ENCODE measurements at regions not wholly inside any gene's neighbourhood (a gene's known extent, or its start where the extent isn't known, plus 50 kb on each side); places are given as distances from the start of the nearest gene placed in this dataset.
"Not testable (repeated sequence)": the region's sequence is repeated elsewhere in the genome, so short reads cannot be mapped to it uniquely, and the experiment has no call there.

GRCh38 chr2:192953116-192953515 lies 758.4 kb upstream of the TMEFF2 start:
- no peak for TF ChIP-seq CTCF (IDR thresholded peaks at IDR 0.05; ENCODE audit: unreplicated experiment in 3 of 3)
- H3K27ac Mint-ChIP-seq: no peak overlapping the region

GRCh38 chr2:192952245-192952644 lies 757.5 kb upstream of the TMEFF2 start:
- Mint-ChIP-seq H3K27me3 (ENCODE audit: low read depth) (no peaks in the 10 kb centered on the region), H3K4me1 (no peaks in the 10 kb centered on the region), H3K4me3 (no peak overlapping the region), H3K27ac (no peak overlapping the region), H3K9me3 (no peaks in the 10 kb centered on the region), H3K36me3 (ENCODE audit: low read depth) (no peaks in the 10 kb centered on the region)
- no peak for TF ChIP-seq CTCF (IDR thresholded peaks at IDR 0.05; ENCODE audit: unreplicated experiment in 3 of 3)

More at GRCh38 chr2:192953116-192953515, 758.4 kb upstream of the TMEFF2 start:
- Mint-ChIP-seq H3K4me1 (no peaks in the 10 kb centered on the region), H3K36me3 (ENCODE audit: low read depth) (no peaks in the 10 kb centered on the region), H3K9me3 (peaks cover 2% of the 10 kb centered on the region), H3K4me3 (no peak overlapping the region), H3K27me3 (ENCODE audit: low read depth) (peaks cover 3% of the 10 kb centered on the region)

- Mint-ChIP-seq H3K4me3 (no peak overlapping the region), H3K27me3 (ENCODE audit: low read depth) (no peaks in the 10 kb centered on the region), H3K9me3 (no peaks in the 10 kb centered on the region), H3K36me3 (ENCODE audit: low read depth) (no peaks in the 10 kb centered on the region), H3K27ac (no peak overlapping the region), H3K4me1 (no peaks in the 10 kb centered on the region)
- TF ChIP-seq CTCF (IDR thresholded peaks at IDR 0.05; ENCODE audit: unreplicated experiment in 3 of 3): no peak
Measured at GRCh38 chr2:192948316-192948715, 753.6 kb upstream of the TMEFF2 start.

- no peaks in the 10 kb centered on the region for H3K36me3 Mint-ChIP-seq (ENCODE audit: low read depth)
- no peaks in the 10 kb centered on the region for H3K4me1 Mint-ChIP-seq
- H3K27me3 Mint-ChIP-seq (ENCODE audit: low read depth): no peaks in the 10 kb centered on the region
- H3K4me3 Mint-ChIP-seq: no peak overlapping the region
- no peak for TF ChIP-seq CTCF (IDR thresholded peaks at IDR 0.05; ENCODE audit: unreplicated experiment in 3 of 3)
- peaks cover 6% of the 10 kb centered on the region for H3K9me3 Mint-ChIP-seq
- no peak overlapping the region for H3K27ac Mint-ChIP-seq
Measured at GRCh38 chr2:192947352-192947751, 752.6 kb upstream of the TMEFF2 start.

- no peak for TF ChIP-seq CTCF (IDR thresholded peaks at IDR 0.05; ENCODE audit: unreplicated experiment in 3 of 3)
- Mint-ChIP-seq H3K27me3 (ENCODE audit: low read depth) (no peaks in the 10 kb centered on the region), H3K4me3 (no peak overlapping the region), H3K36me3 (ENCODE audit: low read depth) (no peaks in the 10 kb centered on the region), H3K9me3 (peaks cover 13% of the 10 kb centered on the region), H3K27ac (no peak overlapping the region), H3K4me1 (no peaks in the 10 kb centered on the region)
Measured at GRCh38 chr2:192940767-192941166, 746.0 kb upstream of the TMEFF2 start.

- peaks cover 17% of the 10 kb centered on the region for H3K9me3 Mint-ChIP-seq
- H3K4me3 Mint-ChIP-seq: no peak overlapping the region
- no peak for TF ChIP-seq CTCF (IDR thresholded peaks at IDR 0.05; ENCODE audit: unreplicated experiment in 3 of 3)
- H3K4me1 Mint-ChIP-seq: no peaks in the 10 kb centered on the region
- no peaks in the 10 kb centered on the region for H3K36me3 Mint-ChIP-seq (ENCODE audit: low read depth)
- H3K27ac Mint-ChIP-seq: no peak overlapping the region
- H3K27me3 Mint-ChIP-seq (ENCODE audit: low read depth): no peaks in the 10 kb centered on the region
Measured at GRCh38 chr2:192932376-192932775, 737.6 kb upstream of the TMEFF2 start.

GRCh38 chr2:192921631-192922030 lies 726.9 kb upstream of the TMEFF2 start:
- H3K36me3 Mint-ChIP-seq (ENCODE audit: low read depth); H3K27me3 Mint-ChIP-seq (ENCODE audit: low read depth); H3K27ac Mint-ChIP-seq; H3K4me3 Mint-ChIP-seq; H3K9me3 Mint-ChIP-seq; H3K4me1 Mint-ChIP-seq: not testable (repeated sequence)
